A549 (cell line): ENCODE measurements at regions not wholly inside any gene's neighbourhood (a gene's known extent, or its start where the extent isn't known, plus 50 kb on each side); places are given as distances from the start of the nearest gene placed in this dataset.
"Not testable (repeated sequence)": the region's sequence is repeated elsewhere in the genome, so short reads cannot be mapped to it uniquely, and the experiment has no call there.

Experiments used
- CTCF ChIP-seq: fragments of >200 bp; sonication (Bioruptor Twin); formaldehyde crosslinking; IDR thresholded peaks from 3 replicates; pipeline ENCODE4 v1.5.1; 2016
- FOXS1 ChIP-seq: fragments of 250-450 bp; sonication (Bioruptor Pico); IDR thresholded peaks from 2 replicates; pipeline ENCODE4 v1.5.0; 2020; ENCODE audit warnings: mild to moderate bottlenecking, moderate library complexity
- RAD21 ChIP-seq, 2 experiments: fragments of >200 bp in 1 of 2; sonication (Bioruptor Twin) in 1 of 2; formaldehyde crosslinking in 1 of 2; IDR thresholded peaks in 1 of 2; conservative IDR thresholded peaks in 1 of 2; 2 replicates in 1 of 2; 3 replicates in 1 of 2; pipeline ENCODE4 v1.6.1; 2012 to 2018; ENCODE audit warnings: inconsistent platforms in 1 of 2
- SMC3 ChIP-seq: fragments of >200 bp; sonication (Bioruptor Twin); formaldehyde crosslinking; IDR thresholded peaks from 3 replicates; pipeline ENCODE4 v1.6.1; 2018; ENCODE audit warnings: inconsistent platforms
- ZFP36 ChIP-seq: fragments of 450-650 bp; IDR thresholded peaks from 2 replicates; pipeline ENCODE4 v1.6.1; 2014; ENCODE audit warnings: borderline replicate concordance; ENCODE audit not compliant: partially characterized antibody

DNA sequence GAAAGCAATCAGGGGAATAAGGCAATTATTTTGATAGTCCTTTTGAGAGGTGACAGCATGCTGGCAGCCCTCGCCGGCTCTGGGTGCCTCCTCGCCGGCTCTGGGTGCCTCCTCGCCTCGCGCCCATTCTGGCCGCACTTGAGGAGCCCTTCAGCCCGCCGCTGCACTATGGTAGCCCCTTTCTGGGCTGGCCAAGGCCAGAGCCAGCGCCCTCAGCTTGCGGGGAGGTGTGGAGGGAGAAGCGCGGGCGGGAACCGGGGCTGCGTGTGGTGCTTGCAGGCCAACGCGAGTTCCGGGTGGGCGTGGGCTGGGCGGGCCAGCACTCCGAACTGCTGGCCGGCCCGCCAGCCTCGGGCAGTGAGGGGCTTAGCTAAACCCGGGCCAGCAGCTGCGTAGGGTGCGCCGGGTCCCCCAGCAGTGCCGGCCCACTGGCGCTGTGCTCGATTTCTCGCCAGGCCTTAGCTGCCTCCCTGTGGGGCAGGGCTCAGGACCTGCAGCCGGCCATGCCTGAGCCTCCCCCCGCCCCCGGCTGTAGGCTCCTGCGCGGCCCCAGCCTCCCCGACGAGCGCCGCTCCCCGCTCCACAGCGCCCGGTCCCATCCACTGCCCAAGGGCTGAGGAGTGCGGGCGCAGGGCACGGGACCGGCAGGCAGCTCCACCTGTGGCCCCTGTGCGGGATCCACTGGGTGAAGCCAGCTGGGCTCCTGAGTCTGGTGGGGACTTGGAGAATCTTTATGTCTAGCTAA, 193.5 kb downstream of the ADCYAP1 start:
- not testable (repeated sequence) for TF ChIP-seq SMC3; CTCF; FOXS1 (CRISPR knock-in tag); ZFP36; RAD21 (conservative IDR thresholded peaks at IDR 0.05 in 1 of 2, IDR thresholded peaks at IDR 0.05 in 1 of 2)
